HL-60 (cell line): ENCODE measurements at regions not wholly inside any gene's neighbourhood (a gene's known extent, or its start where the extent isn't known, plus 50 kb on each side); places are given as distances from the start of the nearest gene placed in this dataset.

ENCODE experiments used
- DNase-seq, 2 experiments: peaks; one replicate each; pipeline ENCODE4 v3.0.0-alpha.2; 2010 to 2020; ENCODE audit warnings: low read depth in 1 of 2, low spot score in 1 of 2
- H3K27ac ChIP-seq: fragments of 250-450 bp; sonication (Bioruptor Pico); replicated peaks from 2 replicates; pipeline ENCODE4 v1.5.1; 2020; ENCODE audit warnings: mild to moderate bottlenecking, moderate library complexity
- H3K27me3 ChIP-seq: fragments of 250-450 bp; sonication (Bioruptor Pico); 2 replicates; pipeline ENCODE4 v1.5.1; 2021; ENCODE audit warnings: mild to moderate bottlenecking, moderate library complexity; ENCODE audit not compliant: insufficient read depth, poor library complexity, severe bottlenecking
- H3K4me3 ChIP-seq: replicated peaks from 2 replicates; pipeline ENCODE4 v1.5.1; 2011; ENCODE audit warnings: mild to moderate bottlenecking, control low read depth, low read length; ENCODE audit not compliant: insufficient read depth
- GABPA ChIP-seq: IDR thresholded peaks from 2 replicates; pipeline ENCODE4 v1.6.1; 2012; ENCODE audit warnings: low read depth
- POLR2AphosphoS5 ChIP-seq: IDR thresholded peaks from 2 replicates; pipeline ENCODE4 v1.6.1; 2012; ENCODE audit warnings: low read depth
- SPI1 ChIP-seq: IDR thresholded peaks from 2 replicates; pipeline ENCODE4 v1.6.1; 2012; ENCODE audit warnings: low read depth, mild to moderate bottlenecking, borderline replicate concordance
- TF ChIP-seq, protein P1 (sequence below): IDR thresholded peaks from 2 replicates; pipeline ENCODE4 v1.6.1; 2012; ENCODE audit warnings: low read depth; ENCODE audit not compliant: insufficient replicate concordance
- TF ChIP-seq, protein P2 (sequence below): IDR thresholded peaks from one replicate; pipeline ENCODE4 v1.5.1; 2011; ENCODE audit warnings: low read length, control low read depth, inconsistent platforms; ENCODE audit not compliant: insufficient read depth

DNA sequence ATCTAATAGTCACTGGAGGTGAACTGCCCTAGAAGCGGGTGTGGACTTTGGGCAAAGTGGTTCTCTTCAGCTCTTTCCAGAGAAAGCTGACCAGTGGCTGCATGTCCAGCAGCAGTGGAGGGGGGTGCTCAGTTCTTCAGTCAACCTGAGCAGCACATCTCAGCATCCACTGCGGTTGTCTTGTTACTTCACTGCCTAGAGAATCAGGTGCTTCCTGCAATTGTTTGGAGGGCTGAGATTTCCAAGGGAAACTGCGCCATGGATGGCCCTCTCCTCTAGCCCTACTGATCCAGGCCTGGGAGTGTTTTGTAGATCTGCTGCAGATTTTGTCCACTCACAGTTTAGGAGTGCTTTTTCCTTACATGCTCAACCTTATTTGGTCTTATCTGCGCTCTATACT, 65.6 kb upstream of the CFAP161 start:
- Histone ChIP-seq H3K4me3 (no peak overlapping the region), H3K27me3 (no peaks in the 10 kb centered on the region), H3K27ac (no peak overlapping the region)
- DNase-seq: no peak
- TF ChIP-seq POLR2AphosphoS5 (no peak), SPI1 (no peak), GABPA (no peak)
- TF ChIP-seq, protein P1, sequence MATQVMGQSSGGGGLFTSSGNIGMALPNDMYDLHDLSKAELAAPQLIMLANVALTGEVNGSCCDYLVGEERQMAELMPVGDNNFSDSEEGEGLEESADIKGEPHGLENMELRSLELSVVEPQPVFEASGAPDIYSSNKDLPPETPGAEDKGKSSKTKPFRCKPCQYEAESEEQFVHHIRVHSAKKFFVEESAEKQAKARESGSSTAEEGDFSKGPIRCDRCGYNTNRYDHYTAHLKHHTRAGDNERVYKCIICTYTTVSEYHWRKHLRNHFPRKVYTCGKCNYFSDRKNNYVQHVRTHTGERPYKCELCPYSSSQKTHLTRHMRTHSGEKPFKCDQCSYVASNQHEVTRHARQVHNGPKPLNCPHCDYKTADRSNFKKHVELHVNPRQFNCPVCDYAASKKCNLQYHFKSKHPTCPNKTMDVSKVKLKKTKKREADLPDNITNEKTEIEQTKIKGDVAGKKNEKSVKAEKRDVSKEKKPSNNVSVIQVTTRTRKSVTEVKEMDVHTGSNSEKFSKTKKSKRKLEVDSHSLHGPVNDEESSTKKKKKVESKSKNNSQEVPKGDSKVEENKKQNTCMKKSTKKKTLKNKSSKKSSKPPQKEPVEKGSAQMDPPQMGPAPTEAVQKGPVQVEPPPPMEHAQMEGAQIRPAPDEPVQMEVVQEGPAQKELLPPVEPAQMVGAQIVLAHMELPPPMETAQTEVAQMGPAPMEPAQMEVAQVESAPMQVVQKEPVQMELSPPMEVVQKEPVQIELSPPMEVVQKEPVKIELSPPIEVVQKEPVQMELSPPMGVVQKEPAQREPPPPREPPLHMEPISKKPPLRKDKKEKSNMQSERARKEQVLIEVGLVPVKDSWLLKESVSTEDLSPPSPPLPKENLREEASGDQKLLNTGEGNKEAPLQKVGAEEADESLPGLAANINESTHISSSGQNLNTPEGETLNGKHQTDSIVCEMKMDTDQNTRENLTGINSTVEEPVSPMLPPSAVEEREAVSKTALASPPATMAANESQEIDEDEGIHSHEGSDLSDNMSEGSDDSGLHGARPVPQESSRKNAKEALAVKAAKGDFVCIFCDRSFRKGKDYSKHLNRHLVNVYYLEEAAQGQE: no peak
- TF ChIP-seq, protein P2, sequence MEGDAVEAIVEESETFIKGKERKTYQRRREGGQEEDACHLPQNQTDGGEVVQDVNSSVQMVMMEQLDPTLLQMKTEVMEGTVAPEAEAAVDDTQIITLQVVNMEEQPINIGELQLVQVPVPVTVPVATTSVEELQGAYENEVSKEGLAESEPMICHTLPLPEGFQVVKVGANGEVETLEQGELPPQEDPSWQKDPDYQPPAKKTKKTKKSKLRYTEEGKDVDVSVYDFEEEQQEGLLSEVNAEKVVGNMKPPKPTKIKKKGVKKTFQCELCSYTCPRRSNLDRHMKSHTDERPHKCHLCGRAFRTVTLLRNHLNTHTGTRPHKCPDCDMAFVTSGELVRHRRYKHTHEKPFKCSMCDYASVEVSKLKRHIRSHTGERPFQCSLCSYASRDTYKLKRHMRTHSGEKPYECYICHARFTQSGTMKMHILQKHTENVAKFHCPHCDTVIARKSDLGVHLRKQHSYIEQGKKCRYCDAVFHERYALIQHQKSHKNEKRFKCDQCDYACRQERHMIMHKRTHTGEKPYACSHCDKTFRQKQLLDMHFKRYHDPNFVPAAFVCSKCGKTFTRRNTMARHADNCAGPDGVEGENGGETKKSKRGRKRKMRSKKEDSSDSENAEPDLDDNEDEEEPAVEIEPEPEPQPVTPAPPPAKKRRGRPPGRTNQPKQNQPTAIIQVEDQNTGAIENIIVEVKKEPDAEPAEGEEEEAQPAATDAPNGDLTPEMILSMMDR: no peak

DNA sequence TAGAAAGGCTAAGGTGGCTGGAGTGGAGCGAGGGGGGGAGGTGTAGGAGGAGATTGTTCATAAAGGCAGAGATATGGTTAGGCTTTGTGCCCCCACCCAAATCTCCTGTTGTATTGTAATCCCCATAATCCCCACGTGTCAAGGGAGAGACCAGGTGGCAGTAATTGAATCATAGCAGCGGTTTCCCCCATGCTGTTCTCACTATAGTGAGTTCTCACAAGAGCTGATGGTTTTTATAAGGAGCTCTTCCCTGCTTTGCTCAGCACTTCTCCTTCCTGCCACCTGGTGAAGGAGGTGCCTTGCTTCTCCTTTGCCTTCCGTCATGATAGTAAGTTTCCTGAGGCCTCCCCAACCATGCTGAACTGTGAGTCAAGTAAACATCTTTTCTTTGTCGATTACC, 64.7 kb upstream of the CFAP161 start:
- Histone ChIP-seq H3K27ac (no peak overlapping the region), H3K4me3 (no peak overlapping the region), H3K27me3 (no peaks in the 10 kb centered on the region)
- no peak for DNase-seq
- TF ChIP-seq POLR2AphosphoS5 (no peak), GABPA (no peak), SPI1 (no peak)
- TF ChIP-seq, protein P1: no peak
- TF ChIP-seq, protein P2: no peak

DNA sequence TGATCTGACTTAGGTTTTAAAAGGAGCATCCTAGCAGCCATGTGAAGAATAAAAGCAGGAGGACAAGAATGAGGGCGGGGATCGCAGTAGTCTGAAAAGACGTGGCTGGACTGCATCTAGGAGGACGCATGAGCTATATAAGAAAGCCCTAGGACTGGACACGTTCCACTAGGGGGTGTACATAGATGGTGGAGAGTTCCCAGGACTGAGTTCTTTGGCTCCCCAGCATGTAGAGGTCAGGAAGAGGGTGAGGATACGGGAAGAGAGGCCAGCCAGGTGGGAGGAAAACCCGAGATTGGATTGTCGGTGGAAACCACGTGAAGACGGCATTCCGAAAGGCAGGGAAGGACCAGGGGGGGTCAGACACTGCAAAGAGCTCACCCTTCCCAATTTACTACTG, 64.2 kb upstream of the CFAP161 start:
- TF ChIP-seq GABPA (no peak), POLR2AphosphoS5 (no peak), SPI1 (no peak)
- TF ChIP-seq, protein P2: no peak
- TF ChIP-seq, protein P1: no peak

More for the DNA sequence above, 64.2 kb upstream of the CFAP161 start:
- Histone ChIP-seq H3K27me3 (no peaks in the 10 kb centered on the region), H3K27ac (no peak overlapping the region), H3K4me3 (no peak overlapping the region)
- no peak for DNase-seq
